HG03108 (cell line): ENCODE measurements at regions not wholly inside any gene's neighbourhood (a gene's known extent, or its start where the extent isn't known, plus 50 kb on each side); places are given as distances from the start of the nearest gene placed in this dataset.
"Not testable (repeated sequence)": the region's sequence is repeated elsewhere in the genome, so short reads cannot be mapped to it uniquely, and the experiment has no call there.

ENCODE experiments used
- ATAC-seq: cut with Tn5 transposase; IDR thresholded peaks from one replicate; pipeline ENCODE4 v1.9.1; 2021; ENCODE audit warnings: moderate library complexity; ENCODE audit not compliant: unreplicated experiment

GRCh38 chr3:82521657-82522056, 760.2 kb upstream of the GBE1 start:
- no peak for ATAC-seq

DNA sequence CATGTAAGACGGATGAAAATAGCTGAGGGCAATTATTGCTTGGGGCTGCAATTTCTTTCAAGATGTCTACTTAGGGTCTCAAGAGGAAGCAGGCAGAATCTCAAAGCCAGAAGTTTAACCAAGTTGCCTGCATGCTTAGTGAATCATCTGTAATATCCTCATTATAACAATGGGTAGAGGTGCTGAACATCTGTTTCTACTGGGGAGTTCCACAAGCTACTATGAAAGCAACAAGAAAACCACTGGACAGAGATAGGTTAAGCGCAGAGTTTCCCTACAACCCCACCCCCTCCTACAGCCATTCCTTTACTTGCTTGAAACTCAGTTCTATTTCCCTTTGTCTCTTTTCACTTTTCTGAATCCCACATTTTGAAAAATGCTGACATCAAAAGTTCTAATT, 759.4 kb upstream of the GBE1 start:
- no peak for ATAC-seq

- ATAC-seq, result no peak
Observed at GRCh38 chr3:82509951-82510603, 748.6 kb upstream of the GBE1 start.

GRCh38 chr3:82509106-82509842, 747.8 kb upstream of the GBE1 start:
- no peak for ATAC-seq

DNA sequence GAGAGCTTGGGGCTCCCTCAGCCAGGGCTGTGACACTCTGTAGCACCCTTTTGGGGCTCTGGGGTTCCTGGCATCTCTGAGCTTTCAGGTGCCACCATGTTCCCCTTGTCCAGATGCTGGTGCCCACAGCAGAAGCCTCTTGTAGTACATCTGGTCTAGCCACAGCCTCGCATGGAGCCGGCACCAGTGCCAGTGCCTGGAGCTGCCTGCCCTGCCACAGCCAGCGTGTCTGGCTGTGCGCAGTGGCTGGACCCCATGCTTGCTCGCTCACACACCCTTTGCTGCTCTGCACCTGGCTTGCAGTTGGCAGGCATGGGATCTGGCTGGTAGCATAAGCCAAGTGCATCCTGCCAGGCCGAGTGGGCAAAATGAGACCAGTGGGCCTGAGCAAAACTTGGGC, 744.8 kb upstream of the GBE1 start:
- no peak for ATAC-seq

DNA sequence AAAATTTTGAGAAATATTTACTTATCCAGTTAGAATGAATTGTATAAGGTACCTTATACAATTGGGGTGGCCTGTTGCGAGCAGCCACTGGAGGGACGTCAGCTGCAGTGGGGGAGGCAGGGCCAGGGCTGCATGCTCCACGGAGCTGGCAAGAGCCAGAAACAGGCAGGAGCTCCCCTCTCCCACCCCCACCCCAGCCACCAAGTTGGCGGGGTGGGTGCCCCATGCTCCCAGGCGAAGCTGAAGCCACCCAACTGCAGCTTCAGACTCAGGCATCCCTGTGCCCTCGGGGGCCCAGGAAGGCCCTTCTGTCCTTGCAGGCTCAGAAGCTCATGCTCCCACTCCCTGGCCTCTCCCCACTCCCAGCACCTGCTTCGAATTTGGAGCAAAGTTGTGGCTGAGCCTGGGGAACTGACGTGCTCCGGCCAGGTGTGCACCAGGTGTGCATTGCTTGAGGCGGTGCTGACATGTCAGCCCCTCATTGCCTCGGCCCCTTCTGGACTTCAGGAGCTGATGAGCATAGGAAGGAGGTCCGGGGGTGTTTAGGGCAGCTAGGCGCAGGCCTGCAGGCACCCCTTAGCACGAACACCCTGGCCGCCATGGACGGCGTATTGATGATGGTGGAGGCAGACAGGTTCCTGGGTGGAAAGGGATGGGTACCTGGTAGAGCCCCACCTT, 743.8 kb upstream of the GBE1 start:
- no peak for ATAC-seq

DNA sequence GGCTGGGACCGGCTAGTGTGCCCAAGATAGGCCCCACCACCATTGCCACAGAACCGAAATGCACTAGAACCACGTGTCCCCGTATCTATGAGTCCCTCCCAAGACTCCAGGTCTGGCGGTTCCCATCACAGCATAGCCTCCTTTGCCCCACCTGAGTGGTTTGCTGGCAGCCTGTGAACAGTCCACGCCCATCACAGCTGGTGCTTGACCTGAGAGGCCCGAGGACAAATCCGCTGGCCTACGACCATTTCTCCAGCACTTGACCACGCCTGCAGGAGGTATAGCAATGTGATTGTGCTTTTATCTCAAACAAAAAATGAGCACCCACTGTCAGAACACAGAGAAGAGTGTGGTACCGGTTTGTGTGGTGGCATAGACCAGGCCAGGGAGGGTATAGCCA, 736.7 kb upstream of the GBE1 start:
- no peak for ATAC-seq

DNA sequence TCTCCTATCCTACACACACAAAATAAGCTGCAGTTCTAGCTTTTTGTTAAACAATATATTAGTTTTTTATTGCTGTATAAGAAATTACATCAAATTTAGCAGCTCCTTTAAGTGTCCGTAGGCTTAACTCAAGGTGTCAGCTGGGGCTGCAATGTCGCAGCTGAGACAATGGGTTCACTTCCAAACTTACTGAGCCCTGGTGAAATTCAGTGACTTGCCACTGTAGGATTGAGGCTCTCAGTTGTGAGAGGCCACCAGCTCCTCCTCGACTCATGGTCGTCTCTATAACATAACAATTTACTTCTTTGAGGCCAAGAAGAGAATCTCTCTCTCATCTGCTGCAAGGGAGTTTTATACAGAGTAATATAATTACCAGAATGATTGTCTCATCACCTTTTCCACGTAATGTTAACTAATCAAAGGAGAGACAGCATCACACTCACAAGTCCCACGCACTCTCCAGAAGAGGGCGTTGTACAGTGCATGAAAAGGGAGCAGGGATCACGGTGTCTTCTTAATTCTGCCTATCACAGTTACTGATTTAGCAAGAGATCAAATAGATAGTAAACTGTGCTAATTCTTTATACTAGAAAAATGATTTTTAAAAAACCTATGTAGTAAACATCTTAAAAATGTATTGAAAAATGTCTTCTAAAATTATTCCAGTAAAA, 735.6 kb upstream of the GBE1 start:
- ATAC-seq, result no peak

- no peak for ATAC-seq
Observed at GRCh38 chr3:82495655-82496054, 734.2 kb upstream of the GBE1 start.

- ATAC-seq, result no peak
Observed at GRCh38 chr3:82494977-82495489, 733.6 kb upstream of the GBE1 start.

DNA sequence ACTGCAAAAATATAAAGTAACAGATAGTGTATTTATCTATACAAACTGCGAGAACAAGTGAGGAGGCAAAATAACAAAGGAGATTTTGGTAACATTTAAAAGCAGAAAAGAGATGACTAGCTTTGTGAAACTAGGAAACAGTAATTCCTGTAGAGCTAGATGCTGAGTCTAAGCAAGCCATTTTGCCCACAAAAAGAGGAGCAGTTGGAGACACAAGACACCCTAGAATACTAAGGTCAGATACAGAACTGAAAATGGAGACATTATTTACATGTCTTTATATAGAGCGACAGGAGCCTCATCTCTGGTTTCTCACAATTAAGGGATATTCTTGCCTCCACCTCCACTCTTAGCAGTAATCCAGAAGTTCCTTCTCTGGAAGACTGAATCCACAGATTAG, 732.4 kb upstream of the GBE1 start:
- ATAC-seq, result no peak

DNA sequence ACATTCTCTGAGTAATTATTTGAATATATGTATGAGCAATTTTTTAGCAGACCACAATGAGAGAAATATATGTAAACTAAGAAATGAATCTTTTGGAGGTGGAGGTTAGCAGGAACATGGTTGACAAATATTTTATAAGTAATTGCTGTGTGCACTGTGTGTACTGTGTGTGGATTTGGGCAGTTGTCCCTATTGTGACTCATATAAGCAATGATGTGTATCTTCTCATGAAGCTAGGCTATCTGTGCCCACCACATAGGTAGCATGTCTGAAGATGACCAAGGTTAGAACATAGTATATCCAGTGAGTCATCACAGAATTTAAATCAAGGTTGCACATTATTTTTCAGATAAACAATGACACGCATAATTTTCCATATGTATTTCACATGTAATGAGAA, 713.9 kb upstream of the GBE1 start:
- no peak for ATAC-seq

GRCh38 chr3:82474711-82475110, 713.3 kb upstream of the GBE1 start:
- ATAC-seq, result no peak

GRCh38 chr3:82473864-82474541, 712.6 kb upstream of the GBE1 start:
- ATAC-seq, result no peak

- no peak for ATAC-seq
Observed at GRCh38 chr3:82467051-82467450, 705.6 kb upstream of the GBE1 start.

- no peak for ATAC-seq
Observed at GRCh38 chr3:82462977-82463376, 701.5 kb upstream of the GBE1 start.

- no peak for ATAC-seq
Observed at GRCh38 chr3:82461049-82461889, 699.8 kb upstream of the GBE1 start.

GRCh38 chr3:82448320-82448719, 686.9 kb upstream of the GBE1 start:
- ATAC-seq, result no peak

GRCh38 chr3:82428821-82429220, 667.4 kb upstream of the GBE1 start:
- ATAC-seq, result not testable (repeated sequence)

- ATAC-seq, result no peak
Observed at GRCh38 chr3:82424031-82424339, 662.5 kb upstream of the GBE1 start.
